Thoracic aorta (tissue), 2 donors: ENCODE measurements at regions not wholly inside any gene's neighbourhood (a gene's known extent, or its start where the extent isn't known, plus 50 kb on each side); places are given as distances from the start of the nearest gene placed in this dataset.

ENCODE experiments used
- ATAC-seq: fragments of 150-250 bp; one replicate; pipeline ENCODE4 v1.8.0; 2017; ENCODE audit warnings: low read depth; ENCODE audit not compliant: insufficient number of reproducible peaks, low FRiP score
- DNase-seq: peaks from one replicate; pipeline ENCODE4 v3.0.0-alpha.2; 2020; ENCODE audit warnings: low spot score
- H3K27ac ChIP-seq, 2 donors: fragments of 200-600 bp; sonication (generic); 1 replicate in 1 of 2; 2 replicates in 1 of 2; pipeline ENCODE4 v1.5.1; 2016; ENCODE audit warnings: mild to moderate bottlenecking in 2 of 2, moderate library complexity in 2 of 2
- H3K27me3 ChIP-seq: fragments of 200-600 bp; sonication (generic); replicated peaks from 2 replicates; pipeline ENCODE4 v1.6.0; 2016; ENCODE audit warnings: mild to moderate bottlenecking; ENCODE audit not compliant: insufficient read depth
- H3K36me3 ChIP-seq: fragments of 200-600 bp; sonication (generic); one replicate; pipeline ENCODE4 v1.5.1; 2016
- H3K4me1 ChIP-seq, 2 donors: fragments of 200-600 bp; sonication (generic); 1 replicate in 1 of 2; 2 replicates in 1 of 2; pipeline versions ENCODE4 v1.5.1 to v1.6.0; 2016; ENCODE audit warnings: low read depth in 2 of 2, mild to moderate bottlenecking in 1 of 2; ENCODE audit not compliant: control insufficient read depth in 1 of 2
- H3K4me3 ChIP-seq: fragments of 200-600 bp; sonication (generic); 2 replicates; pipeline ENCODE4 v1.5.1; 2016; ENCODE audit warnings: mild to moderate bottlenecking
- H3K9me3 ChIP-seq: fragments of 200-600 bp; sonication (generic); 2 replicates; pipeline ENCODE4 v1.5.1; 2016
- CTCF ChIP-seq: fragments of 200-600 bp; sonication (generic); IDR thresholded peaks from one replicate; pipeline ENCODE4 v1.5.1; 2019; ENCODE audit warnings: antibody characterized with exemption

- no peaks in the 10 kb centered on the region for H3K36me3 ChIP-seq
- no peak for TF ChIP-seq CTCF
Observed at GRCh38 chr2:164388511-164388910, 232.8 kb downstream of the GRB14 start.

GRCh38 chr2:164386231-164386630, 235.1 kb downstream of the GRB14 start:
- ATAC-seq (no peak), DNase-seq (no peak)
- TF ChIP-seq CTCF = no peak

More at GRCh38 chr2:164388511-164388910, 232.8 kb downstream of the GRB14 start:
- Histone ChIP-seq H3K4me3 (no peak overlapping the region), H3K4me1 (peaks cover 5 to 9% of the 10 kb centered on the region in 2 donors), H3K27me3 (no peaks in the 10 kb centered on the region), H3K27ac (peak overlapping the region in 1 of 2 donors; percentile 37), H3K9me3 (no peaks in the 10 kb centered on the region)
- ATAC-seq = peak; percentile 75
- no peak for DNase-seq

GRCh38 chr2:164384434-164384833, 236.8 kb downstream of the GRB14 start:
- TF ChIP-seq CTCF = no peak
- Histone ChIP-seq H3K36me3 (no peaks in the 10 kb centered on the region), H3K27me3 (no peaks in the 10 kb centered on the region), H3K9me3 (no peaks in the 10 kb centered on the region), H3K4me3 (no peak overlapping the region), H3K27ac (no peak overlapping the region), H3K4me1 (peaks cover 5 to 9% of the 10 kb centered on the region in 2 donors)
- DNase-seq = no peak
- no peak for ATAC-seq

More at GRCh38 chr2:164386231-164386630, 235.1 kb downstream of the GRB14 start:
- H3K9me3 ChIP-seq = no peaks in the 10 kb centered on the region
- H3K27ac ChIP-seq = no peak overlapping the region
- no peaks in the 10 kb centered on the region for H3K36me3 ChIP-seq
- no peak overlapping the region for H3K4me3 ChIP-seq
- no peaks in the 10 kb centered on the region for H3K27me3 ChIP-seq
- peaks cover 5 to 9% of the 10 kb centered on the region in 2 donors for H3K4me1 ChIP-seq

GRCh38 chr2:164371916-164372315, 249.4 kb downstream of the GRB14 start:
- Histone ChIP-seq H3K9me3 (no peaks in the 10 kb centered on the region), H3K4me1 (peaks cover 11% of the 10 kb centered on the region in 2 donors), H3K4me3 (no peak overlapping the region), H3K27ac (no peak overlapping the region), H3K36me3 (no peaks in the 10 kb centered on the region), H3K27me3 (no peaks in the 10 kb centered on the region)
- TF ChIP-seq CTCF = no peak
- DNase-seq (no peak), ATAC-seq (no peak)

GRCh38 chr2:164369366-164369765, 251.9 kb downstream of the GRB14 start:
- H3K4me3 ChIP-seq = peak overlapping the region; percentile 18
- peak overlapping the region in 1 of 2 donors; percentile 22 for H3K27ac ChIP-seq
- no peaks in the 10 kb centered on the region for H3K36me3 ChIP-seq
- DNase-seq (no peak), ATAC-seq (no peak)
- no peak for TF ChIP-seq CTCF
- no peaks in the 10 kb centered on the region for H3K9me3 ChIP-seq
- no peaks in the 10 kb centered on the region for H3K27me3 ChIP-seq
- peaks cover 11% of the 10 kb centered on the region in 2 donors for H3K4me1 ChIP-seq
